ENCODE measurements at regions not wholly inside any gene's neighbourhood (a gene's known extent, or its start where the extent isn't known, plus 50 kb on each side); places are given as distances from the start of the nearest gene placed in this dataset.

DNA sequence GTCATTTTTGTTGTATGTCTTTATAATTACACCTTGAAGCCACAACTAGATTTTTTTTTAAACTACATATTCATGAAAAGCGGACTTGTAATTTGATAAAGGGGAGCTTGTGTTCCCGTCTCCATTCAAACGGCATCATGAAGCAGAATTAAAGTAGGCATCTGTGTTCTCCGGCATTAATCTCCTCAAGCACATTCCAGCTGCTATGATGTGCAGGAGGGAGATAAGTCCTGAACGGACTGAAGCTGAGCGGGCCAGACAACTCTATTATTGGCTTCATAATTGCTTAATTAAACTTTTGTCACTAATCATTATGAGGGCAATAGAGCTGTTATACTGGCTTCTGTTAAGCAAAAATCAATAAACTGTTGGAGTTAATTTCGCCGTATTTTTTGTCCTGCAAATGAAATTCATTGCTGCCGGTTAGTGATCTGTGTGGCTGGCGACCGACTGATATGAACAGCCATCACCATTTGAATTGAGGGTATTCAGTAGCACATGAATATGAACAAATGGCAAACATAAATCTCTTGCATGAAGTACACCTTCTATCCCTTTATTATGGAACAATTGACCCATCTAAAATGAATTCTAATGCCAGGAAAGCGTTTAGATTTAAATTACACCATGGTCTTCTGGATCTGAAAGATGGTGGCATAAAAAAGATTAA lies 408.8 kb upstream of the IRX1 start:
- TF ChIP-seq POLR2A (IDR thresholded peaks at IDR 0.05), result no peak
- TF ChIP-seq, protein P1, sequence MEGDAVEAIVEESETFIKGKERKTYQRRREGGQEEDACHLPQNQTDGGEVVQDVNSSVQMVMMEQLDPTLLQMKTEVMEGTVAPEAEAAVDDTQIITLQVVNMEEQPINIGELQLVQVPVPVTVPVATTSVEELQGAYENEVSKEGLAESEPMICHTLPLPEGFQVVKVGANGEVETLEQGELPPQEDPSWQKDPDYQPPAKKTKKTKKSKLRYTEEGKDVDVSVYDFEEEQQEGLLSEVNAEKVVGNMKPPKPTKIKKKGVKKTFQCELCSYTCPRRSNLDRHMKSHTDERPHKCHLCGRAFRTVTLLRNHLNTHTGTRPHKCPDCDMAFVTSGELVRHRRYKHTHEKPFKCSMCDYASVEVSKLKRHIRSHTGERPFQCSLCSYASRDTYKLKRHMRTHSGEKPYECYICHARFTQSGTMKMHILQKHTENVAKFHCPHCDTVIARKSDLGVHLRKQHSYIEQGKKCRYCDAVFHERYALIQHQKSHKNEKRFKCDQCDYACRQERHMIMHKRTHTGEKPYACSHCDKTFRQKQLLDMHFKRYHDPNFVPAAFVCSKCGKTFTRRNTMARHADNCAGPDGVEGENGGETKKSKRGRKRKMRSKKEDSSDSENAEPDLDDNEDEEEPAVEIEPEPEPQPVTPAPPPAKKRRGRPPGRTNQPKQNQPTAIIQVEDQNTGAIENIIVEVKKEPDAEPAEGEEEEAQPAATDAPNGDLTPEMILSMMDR (IDR thresholded peaks at IDR 0.05), result no peak

Measured in thyroid gland (tissue), 4 donors.